ENCODE measurements at regions not wholly inside any gene's neighbourhood (a gene's known extent, or its start where the extent isn't known, plus 50 kb on each side); places are given as distances from the start of the nearest gene placed in this dataset.

DNA sequence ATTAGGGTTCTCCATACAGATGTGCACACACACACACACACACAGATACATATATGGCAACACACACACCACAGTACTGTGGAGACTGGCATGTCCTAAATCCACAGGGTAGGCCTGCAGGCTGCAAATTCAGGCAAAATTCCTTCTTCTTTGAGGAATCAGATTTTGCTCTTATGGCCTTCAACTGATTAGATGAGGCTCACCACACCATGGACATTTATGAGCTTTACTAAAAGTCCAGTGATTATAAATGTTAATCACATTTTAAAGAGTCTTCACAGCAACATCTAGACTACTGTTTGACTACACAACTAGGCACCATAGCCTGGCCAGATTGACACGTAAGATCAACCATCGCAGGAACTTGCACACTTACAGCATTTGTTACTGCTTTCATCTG lies 140.3 kb upstream of the UBE3A start:
- TF ChIP-seq, protein P1, sequence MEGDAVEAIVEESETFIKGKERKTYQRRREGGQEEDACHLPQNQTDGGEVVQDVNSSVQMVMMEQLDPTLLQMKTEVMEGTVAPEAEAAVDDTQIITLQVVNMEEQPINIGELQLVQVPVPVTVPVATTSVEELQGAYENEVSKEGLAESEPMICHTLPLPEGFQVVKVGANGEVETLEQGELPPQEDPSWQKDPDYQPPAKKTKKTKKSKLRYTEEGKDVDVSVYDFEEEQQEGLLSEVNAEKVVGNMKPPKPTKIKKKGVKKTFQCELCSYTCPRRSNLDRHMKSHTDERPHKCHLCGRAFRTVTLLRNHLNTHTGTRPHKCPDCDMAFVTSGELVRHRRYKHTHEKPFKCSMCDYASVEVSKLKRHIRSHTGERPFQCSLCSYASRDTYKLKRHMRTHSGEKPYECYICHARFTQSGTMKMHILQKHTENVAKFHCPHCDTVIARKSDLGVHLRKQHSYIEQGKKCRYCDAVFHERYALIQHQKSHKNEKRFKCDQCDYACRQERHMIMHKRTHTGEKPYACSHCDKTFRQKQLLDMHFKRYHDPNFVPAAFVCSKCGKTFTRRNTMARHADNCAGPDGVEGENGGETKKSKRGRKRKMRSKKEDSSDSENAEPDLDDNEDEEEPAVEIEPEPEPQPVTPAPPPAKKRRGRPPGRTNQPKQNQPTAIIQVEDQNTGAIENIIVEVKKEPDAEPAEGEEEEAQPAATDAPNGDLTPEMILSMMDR (IDR thresholded peaks at IDR 0.05) = no peak
- no peak for TF ChIP-seq POLR2A (IDR thresholded peaks at IDR 0.05)
